ENCODE measurements at regions not wholly inside any gene's neighbourhood (a gene's known extent, or its start where the extent isn't known, plus 50 kb on each side); places are given as distances from the start of the nearest gene placed in this dataset.

DNA sequence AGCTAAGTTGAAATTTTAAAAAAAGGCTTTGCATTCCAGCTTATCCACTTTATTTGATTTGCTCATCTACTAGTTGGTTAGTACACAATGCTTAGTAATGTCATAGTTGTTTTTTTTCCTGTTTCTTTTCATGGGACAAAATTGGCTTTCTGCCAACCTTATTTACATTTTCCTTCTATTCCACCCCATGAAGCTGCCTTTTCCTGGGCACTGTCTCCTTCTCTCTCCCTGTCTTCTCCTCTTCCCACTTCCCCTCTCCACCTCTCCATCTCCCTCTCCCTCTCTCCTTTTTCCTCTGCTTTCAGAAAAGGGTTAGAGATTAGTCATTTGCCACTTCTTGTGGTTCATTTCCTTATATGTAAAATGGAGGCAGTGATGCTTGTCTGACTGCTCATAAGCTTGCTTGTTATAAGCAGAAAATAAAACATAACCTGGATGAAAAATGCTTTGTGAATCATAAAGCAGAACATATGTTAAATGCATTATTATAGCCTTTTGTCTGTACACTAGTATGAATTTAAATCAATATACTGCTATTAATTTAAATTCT lies 181.9 kb downstream of the CEP135 start:
- TF ChIP-seq, protein P1, sequence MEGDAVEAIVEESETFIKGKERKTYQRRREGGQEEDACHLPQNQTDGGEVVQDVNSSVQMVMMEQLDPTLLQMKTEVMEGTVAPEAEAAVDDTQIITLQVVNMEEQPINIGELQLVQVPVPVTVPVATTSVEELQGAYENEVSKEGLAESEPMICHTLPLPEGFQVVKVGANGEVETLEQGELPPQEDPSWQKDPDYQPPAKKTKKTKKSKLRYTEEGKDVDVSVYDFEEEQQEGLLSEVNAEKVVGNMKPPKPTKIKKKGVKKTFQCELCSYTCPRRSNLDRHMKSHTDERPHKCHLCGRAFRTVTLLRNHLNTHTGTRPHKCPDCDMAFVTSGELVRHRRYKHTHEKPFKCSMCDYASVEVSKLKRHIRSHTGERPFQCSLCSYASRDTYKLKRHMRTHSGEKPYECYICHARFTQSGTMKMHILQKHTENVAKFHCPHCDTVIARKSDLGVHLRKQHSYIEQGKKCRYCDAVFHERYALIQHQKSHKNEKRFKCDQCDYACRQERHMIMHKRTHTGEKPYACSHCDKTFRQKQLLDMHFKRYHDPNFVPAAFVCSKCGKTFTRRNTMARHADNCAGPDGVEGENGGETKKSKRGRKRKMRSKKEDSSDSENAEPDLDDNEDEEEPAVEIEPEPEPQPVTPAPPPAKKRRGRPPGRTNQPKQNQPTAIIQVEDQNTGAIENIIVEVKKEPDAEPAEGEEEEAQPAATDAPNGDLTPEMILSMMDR (IDR thresholded peaks at IDR 0.05; ENCODE audit: poor library complexity), result no peak
- no peak for TF ChIP-seq EZH2phosphoT487 (IDR thresholded peaks at IDR 0.05; ENCODE audit: low read depth, severe bottlenecking, unreplicated experiment)
